HepG2 (cell line): ENCODE measurements at regions not wholly inside any gene's neighbourhood (a gene's known extent, or its start where the extent isn't known, plus 50 kb on each side); places are given as distances from the start of the nearest gene placed in this dataset.

ENCODE experiments used
- ATAC-seq: fragments of 200-7000 bp; cut with Tn5 transposase; 3 replicates; pipeline ENCODE4 v1.9.1; 2020; ENCODE audit warnings: mild to moderate bottlenecking, moderate library complexity
- BruUV-seq: library from RNA; stranded (reverse); fragments of 400-500 nt; replicated peaks from 2 replicates; lab custom pipeline; 2021; lab: Mats Ljungman, UMichigan
- CTCF ChIA-PET: fragments of 300-600 bp; formaldehyde crosslinking; extraction: SDS; loops from one replicate; lab custom pipeline; 2021; ENCODE audit warnings: low total read pairs, inconsistent platforms, low intra/inter-chr PET ratio; lab: Yijun Ruan, JAX
- POLR2A ChIA-PET: fragments of 350-600 bp; sonication (Branson Sonifier 250); formaldehyde crosslinking; loops from one replicate; lab custom pipeline; 2020; ENCODE audit warnings: antibody characterized with exemption, inconsistent platforms; lab: Yijun Ruan, JAX
- DNase-seq: peaks from one replicate; pipeline ENCODE4 v3.0.0-alpha.2; 2015; ENCODE audit warnings: low spot score
- FAIRE-seq: peaks from 3 replicates; lab custom pipeline; 2011; peaks lifted over from hg19 to GRCh38; lab: Jason Lieb, UNC
- H2AFZ ChIP-seq: one replicate; pipeline ENCODE4 v1.6.1; 2011; ENCODE audit warnings: low read length, inconsistent platforms
- H3K27ac ChIP-seq: fragments of 300-600 bp; 3 replicates; pipeline ENCODE4 v1.8.0; 2011; ENCODE audit warnings: mixed run types, mild to moderate bottlenecking, mixed read lengths, low read length, inconsistent platforms; ENCODE audit not compliant: insufficient read depth; ENCODE audit errors: extremely low read length
- H3K27me3 ChIP-seq, 2 experiments: fragments of 200-600 bp in 1 of 2; 2 replicates in 1 of 2; 3 replicates in 1 of 2; pipeline versions ENCODE4 v1.6.0 to v1.8.0; 2011; ENCODE audit warnings: low read length in 2 of 2, mild to moderate bottlenecking in 2 of 2, moderate library complexity in 2 of 2, inconsistent platforms in 1 of 2; ENCODE audit not compliant: insufficient read depth in 2 of 2, control insufficient read depth in 1 of 2
- H3K36me3 ChIP-seq, 2 experiments: fragments of 200-600 bp in 1 of 2; replicated peaks in 1 of 2; 2 replicates in 1 of 2; 3 replicates in 1 of 2; pipeline versions ENCODE4 v1.5.1 to v1.8.0; 2011; ENCODE audit warnings: low read length in 2 of 2, inconsistent platforms in 1 of 2; ENCODE audit not compliant: insufficient read depth in 2 of 2, control insufficient read depth in 1 of 2
- H3K4me1 ChIP-seq: 2 replicates; pipeline ENCODE4 v1.5.1; 2012; ENCODE audit warnings: low read length, inconsistent platforms; ENCODE audit not compliant: insufficient read depth
- H3K4me2 ChIP-seq: 2 replicates; pipeline ENCODE4 v1.6.0; 2011; ENCODE audit warnings: low read depth, low read length, inconsistent platforms
- H3K4me3 ChIP-seq, 3 experiments: fragments of 200-600 bp in 1 of 3; sonication (generic), shearing (Covaris generic) in 1 of 3; replicated peaks in 1 of 3; 2 replicates each; pipeline ENCODE4 v1.5.1; 2011 to 2016; ENCODE audit warnings: low read length in 3 of 3, inconsistent platforms in 2 of 3, low read depth in 2 of 3, mild to moderate bottlenecking in 2 of 3, control low read depth in 1 of 3, mixed read lengths in 1 of 3; ENCODE audit not compliant: insufficient read depth in 1 of 3
- H3K79me2 ChIP-seq: one replicate; pipeline ENCODE4 v1.6.1; 2011; ENCODE audit warnings: low read length, inconsistent platforms; ENCODE audit not compliant: insufficient read depth
- H3K9ac ChIP-seq: 2 replicates; pipeline ENCODE4 v1.6.0; 2011; ENCODE audit warnings: mild to moderate bottlenecking, low read depth, low read length, inconsistent platforms; ENCODE audit not compliant: insufficient read depth
- H3K9me3 ChIP-seq: 2 replicates; pipeline ENCODE4 v1.5.1; 2012; ENCODE audit warnings: mild to moderate bottlenecking, low read length
- H4K20me1 ChIP-seq: 2 replicates; pipeline ENCODE4 v1.6.0; 2011; ENCODE audit warnings: inconsistent platforms, mild to moderate bottlenecking, low read length, moderate library complexity; ENCODE audit not compliant: insufficient read depth
- EED ChIP-seq: sonication (generic); formaldehyde crosslinking; IDR thresholded peaks from 2 replicates; pipeline ENCODE4 v1.5.0; 2020; ENCODE audit warnings: mild to moderate bottlenecking, missing genetic modification reagents
- ETV5 ChIP-seq: IDR thresholded peaks from 2 replicates; pipeline ENCODE4 v1.6.1; 2018; ENCODE audit warnings: missing biosample characterization, missing genetic modification reagents, inconsistent platforms, borderline replicate concordance
- GATAD2A ChIP-seq: IDR thresholded peaks from 2 replicates; pipeline ENCODE4 v1.6.1; 2016
- GLI4 ChIP-seq: sonication (generic); formaldehyde crosslinking; IDR thresholded peaks from 2 replicates; pipeline ENCODE4 v1.5.1; 2020; ENCODE audit warnings: missing genetic modification reagents, mild to moderate bottlenecking, moderate library complexity, borderline replicate concordance
- HES4 ChIP-seq: sonication (generic); formaldehyde crosslinking; IDR thresholded peaks from 2 replicates; pipeline ENCODE4 v1.9.0; 2021; ENCODE audit warnings: mild to moderate bottlenecking, missing genetic modification reagents, borderline replicate concordance
- MIXL1 ChIP-seq: IDR thresholded peaks from 2 replicates; pipeline ENCODE4 v1.6.1; 2016
- MTERF4 ChIP-seq: sonication (generic); formaldehyde crosslinking; IDR thresholded peaks from 2 replicates; pipeline ENCODE4 v1.8.0; 2023; ENCODE audit warnings: mild to moderate bottlenecking, missing genetic modification reagents
- NFKBIZ ChIP-seq: IDR thresholded peaks from 2 replicates; pipeline ENCODE4 v1.6.1; 2018; ENCODE audit warnings: missing genetic modification reagents, missing compliant biosample characterization
- STAT5B ChIP-seq: sonication (generic); formaldehyde crosslinking; IDR thresholded peaks from 2 replicates; pipeline ENCODE4 v1.4.0; 2020; ENCODE audit warnings: missing genetic modification reagents
- TAF1 ChIP-seq: sonication (generic); formaldehyde crosslinking; IDR thresholded peaks from 2 replicates; pipeline ENCODE4 v1.4.0; 2020; ENCODE audit warnings: missing genetic modification reagents
- TCF7 ChIP-seq: sonication (generic); IDR thresholded peaks from 2 replicates; pipeline ENCODE4 v1.6.1; 2016; ENCODE audit warnings: antibody characterized with exemption, low read depth
- ZNF383 ChIP-seq: sonication (generic); formaldehyde crosslinking; IDR thresholded peaks from 2 replicates; pipeline ENCODE4 v1.4.0; 2020; ENCODE audit warnings: missing genetic modification reagents, mild to moderate bottlenecking, borderline replicate concordance
- ZNF616 ChIP-seq: sonication (generic); formaldehyde crosslinking; IDR thresholded peaks from 2 replicates; pipeline ENCODE4 v1.5.0; 2020; ENCODE audit warnings: low read depth, mild to moderate bottlenecking, missing genetic modification reagents
- ZSCAN21 ChIP-seq: sonication (generic); formaldehyde crosslinking; IDR thresholded peaks from 2 replicates; pipeline ENCODE4 v1.8.0; 2022; ENCODE audit warnings: mild to moderate bottlenecking, missing genetic modification reagents, moderate library complexity, borderline replicate concordance
- ZZZ3 ChIP-seq: sonication (generic); formaldehyde crosslinking; IDR thresholded peaks from 2 replicates; pipeline ENCODE4 v1.4.0; 2020; ENCODE audit warnings: missing genetic modification reagents, mild to moderate bottlenecking, borderline replicate concordance
- WGBS: methylation state at CpG from one replicate; pipeline ENCODE4 v1.1.6; 2017; ENCODE audit warnings: low lambda C conversion rate; 5-methylcytosine and 5-hydroxymethylcytosine counted together
- in situ Hi-C: cut with HindIII; loops from 2 replicates; pipeline ENCODE4 v1.10.0; 2017; ENCODE audit warnings: low pct_unique_long_range_greater_than_20kb; ENCODE audit not compliant: extremely low pct_ligation_motif_present
- intact Hi-C: fragments of 100-400 bp; cut with micrococcal nuclease; formaldehyde crosslinking; loops from one replicate; pipeline ENCODE4 v1.10.0; 2022; ENCODE audit not compliant: unreplicated experiment
- TF ChIP-seq, protein P1 (sequence below): sonication (generic); formaldehyde crosslinking; conservative IDR thresholded peaks from 2 replicates; pipeline ENCODE4 v1.8.0; 2022; ENCODE audit warnings: low read depth, missing genetic modification reagents
- TF ChIP-seq, protein P2 (sequence below): sonication (generic); formaldehyde crosslinking; IDR thresholded peaks from 2 replicates; pipeline ENCODE4 v1.9.0; 2021; ENCODE audit warnings: missing genetic modification reagents, borderline replicate concordance
- TF ChIP-seq, protein P3 (sequence below): sonication (generic); formaldehyde crosslinking; IDR thresholded peaks from 2 replicates; pipeline ENCODE4 v1.8.1; 2023; ENCODE audit warnings: mild to moderate bottlenecking, moderate library complexity, missing genetic modification reagents
- TF ChIP-seq, protein P4 (sequence below): fragments of 450-650 bp; IDR thresholded peaks from 2 replicates; pipeline ENCODE4 v1.6.1; 2017; ENCODE audit warnings: mild to moderate bottlenecking

DNA sequence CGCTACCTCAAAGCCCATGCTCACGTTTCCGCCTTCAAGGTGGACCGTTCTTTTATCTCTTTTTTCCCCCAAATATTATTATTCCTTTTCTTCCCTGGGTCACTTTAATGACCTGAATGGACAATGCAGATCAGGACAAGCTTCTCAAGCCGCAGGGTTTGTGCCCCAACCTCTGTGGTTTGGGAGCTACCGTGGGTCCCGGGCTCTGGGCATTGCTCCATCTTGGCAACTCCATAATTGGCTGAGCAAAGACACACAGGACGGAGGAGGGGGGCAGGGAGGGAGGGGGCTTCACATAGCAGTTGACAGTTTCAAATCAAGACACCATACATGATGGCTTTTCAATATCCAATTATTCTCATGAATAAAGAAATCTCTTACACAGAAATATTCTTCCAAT, 308.1 kb upstream of the FZD8 start:
- no peak for DNase-seq
- no peaks in the 10 kb centered on the region for H3K4me1 ChIP-seq
- H3K27me3 ChIP-seq: no peaks in the 10 kb centered on the region; a peak in 1 of 5 replicates
- H3K36me3 ChIP-seq: no peaks in the 10 kb centered on the region
- WGBS: 45% methylated on average over 8 of the region's 8 CpGs
- ChIA-PET CTCF (no interaction called here), POLR2A (no interaction called here)
- H3K9me3 ChIP-seq: no peaks in the 10 kb centered on the region
- BruUV-seq: no TSS peak
- in situ Hi-C loops (no loop called here), intact Hi-C loops (no loop called here)
- no peaks in the 10 kb centered on the region for H4K20me1 ChIP-seq
- ATAC-seq: no peak
- no peak overlapping the region for H2AFZ ChIP-seq
- H3K27ac ChIP-seq: no peak overlapping the region
- no peak overlapping the region for H3K4me3 ChIP-seq
- H3K9ac ChIP-seq: no peak overlapping the region
- no peak overlapping the region for H3K4me2 ChIP-seq
- H3K79me2 ChIP-seq: no peaks in the 10 kb centered on the region
- FAIRE-seq: no peak
- TF ChIP-seq STAT5B (CRISPR knock-in tag) (no peak), ZNF383 (no peak), TCF7 (no peak), EED (no peak), TAF1 (CRISPR knock-in tag) (no peak), HES4 (CRISPR knock-in tag) (no peak), ETV5 (no peak), ZSCAN21 (CRISPR knock-in tag) (no peak), MIXL1 (CRISPR knock-in tag) (no peak), MTERF4 (CRISPR knock-in tag) (no peak), GATAD2A (CRISPR knock-in tag) (no peak), ZZZ3 (CRISPR knock-in tag) (no peak), NFKBIZ (no peak), GLI4 (no peak), ZNF616 (no peak)
- TF ChIP-seq, protein P1, sequence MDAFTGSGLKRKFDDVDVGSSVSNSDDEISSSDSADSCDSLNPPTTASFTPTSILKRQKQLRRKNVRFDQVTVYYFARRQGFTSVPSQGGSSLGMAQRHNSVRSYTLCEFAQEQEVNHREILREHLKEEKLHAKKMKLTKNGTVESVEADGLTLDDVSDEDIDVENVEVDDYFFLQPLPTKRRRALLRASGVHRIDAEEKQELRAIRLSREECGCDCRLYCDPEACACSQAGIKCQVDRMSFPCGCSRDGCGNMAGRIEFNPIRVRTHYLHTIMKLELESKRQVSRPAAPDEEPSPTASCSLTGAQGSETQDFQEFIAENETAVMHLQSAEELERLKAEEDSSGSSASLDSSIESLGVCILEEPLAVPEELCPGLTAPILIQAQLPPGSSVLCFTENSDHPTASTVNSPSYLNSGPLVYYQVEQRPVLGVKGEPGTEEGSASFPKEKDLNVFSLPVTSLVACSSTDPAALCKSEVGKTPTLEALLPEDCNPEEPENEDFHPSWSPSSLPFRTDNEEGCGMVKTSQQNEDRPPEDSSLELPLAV: no peak
- TF ChIP-seq, protein P2, sequence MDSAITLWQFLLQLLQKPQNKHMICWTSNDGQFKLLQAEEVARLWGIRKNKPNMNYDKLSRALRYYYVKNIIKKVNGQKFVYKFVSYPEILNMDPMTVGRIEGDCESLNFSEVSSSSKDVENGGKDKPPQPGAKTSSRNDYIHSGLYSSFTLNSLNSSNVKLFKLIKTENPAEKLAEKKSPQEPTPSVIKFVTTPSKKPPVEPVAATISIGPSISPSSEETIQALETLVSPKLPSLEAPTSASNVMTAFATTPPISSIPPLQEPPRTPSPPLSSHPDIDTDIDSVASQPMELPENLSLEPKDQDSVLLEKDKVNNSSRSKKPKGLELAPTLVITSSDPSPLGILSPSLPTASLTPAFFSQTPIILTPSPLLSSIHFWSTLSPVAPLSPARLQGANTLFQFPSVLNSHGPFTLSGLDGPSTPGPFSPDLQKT (CRISPR knock-in tag): no peak
- TF ChIP-seq, protein P3, sequence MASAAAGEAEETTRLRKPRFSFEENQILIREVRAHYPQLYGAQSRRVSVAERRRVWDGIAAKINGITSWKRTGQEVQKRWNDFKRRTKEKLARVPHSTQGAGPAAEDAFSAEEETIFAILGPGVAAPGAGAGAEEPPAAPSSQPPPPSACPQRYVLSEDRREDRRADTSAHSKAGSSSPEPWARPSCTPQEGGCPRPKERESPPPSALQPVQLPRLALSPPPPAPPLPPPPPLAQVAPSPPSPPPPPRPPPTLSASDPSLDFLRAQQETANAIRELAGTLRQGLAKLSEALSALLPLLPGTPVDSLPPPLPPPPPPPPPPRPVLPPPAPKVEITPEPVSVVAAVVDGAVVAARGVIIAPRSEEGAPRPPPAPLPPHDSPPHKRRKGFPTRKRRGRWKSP (CRISPR knock-in tag): no peak
- TF ChIP-seq, protein P4, sequence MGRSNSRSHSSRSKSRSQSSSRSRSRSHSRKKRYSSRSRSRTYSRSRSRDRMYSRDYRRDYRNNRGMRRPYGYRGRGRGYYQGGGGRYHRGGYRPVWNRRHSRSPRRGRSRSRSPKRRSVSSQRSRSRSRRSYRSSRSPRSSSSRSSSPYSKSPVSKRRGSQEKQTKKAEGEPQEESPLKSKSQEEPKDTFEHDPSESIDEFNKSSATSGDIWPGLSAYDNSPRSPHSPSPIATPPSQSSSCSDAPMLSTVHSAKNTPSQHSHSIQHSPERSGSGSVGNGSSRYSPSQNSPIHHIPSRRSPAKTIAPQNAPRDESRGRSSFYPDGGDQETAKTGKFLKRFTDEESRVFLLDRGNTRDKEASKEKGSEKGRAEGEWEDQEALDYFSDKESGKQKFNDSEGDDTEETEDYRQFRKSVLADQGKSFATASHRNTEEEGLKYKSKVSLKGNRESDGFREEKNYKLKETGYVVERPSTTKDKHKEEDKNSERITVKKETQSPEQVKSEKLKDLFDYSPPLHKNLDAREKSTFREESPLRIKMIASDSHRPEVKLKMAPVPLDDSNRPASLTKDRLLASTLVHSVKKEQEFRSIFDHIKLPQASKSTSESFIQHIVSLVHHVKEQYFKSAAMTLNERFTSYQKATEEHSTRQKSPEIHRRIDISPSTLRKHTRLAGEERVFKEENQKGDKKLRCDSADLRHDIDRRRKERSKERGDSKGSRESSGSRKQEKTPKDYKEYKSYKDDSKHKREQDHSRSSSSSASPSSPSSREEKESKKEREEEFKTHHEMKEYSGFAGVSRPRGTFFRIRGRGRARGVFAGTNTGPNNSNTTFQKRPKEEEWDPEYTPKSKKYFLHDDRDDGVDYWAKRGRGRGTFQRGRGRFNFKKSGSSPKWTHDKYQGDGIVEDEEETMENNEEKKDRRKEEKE: no peak
